ENCODE measurements at regions not wholly inside any gene's neighbourhood (a gene's known extent, or its start where the extent isn't known, plus 50 kb on each side); places are given as distances from the start of the nearest gene placed in this dataset.
A peak's percentile ranks its signal among the peaks of the same experiment; 100 is the strongest.

DNA sequence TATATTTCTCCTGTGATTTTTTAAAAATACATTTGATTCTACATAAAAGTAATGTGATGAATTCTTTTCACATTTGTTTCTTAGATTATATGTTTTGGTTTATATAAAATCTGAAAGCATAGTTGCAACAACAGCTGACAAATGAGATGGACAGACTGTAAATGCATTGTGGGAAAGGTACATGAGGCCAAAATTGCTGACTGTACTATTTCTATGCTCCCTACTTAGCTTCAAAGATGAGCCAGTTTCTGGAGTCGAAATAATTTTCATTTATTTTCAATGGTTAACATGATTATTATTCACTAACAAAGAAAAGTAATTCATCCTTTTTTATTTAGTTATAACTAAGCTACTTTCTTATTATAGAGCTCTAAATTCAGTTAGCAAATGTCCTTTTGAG, 441.3 kb upstream of the CCNG1 start:
- DNase-seq (ENCODE audit: low read depth, low spot score) (no peak), FAIRE-seq (no peak)
- H3K4me1 ChIP-seq (ENCODE audit: control insufficient read depth, extremely low read depth, insufficient read depth, low read length): no peaks in the 10 kb centered on the region
- no peaks in the 10 kb centered on the region for H3K79me2 ChIP-seq (ENCODE audit: control insufficient read depth, insufficient read depth, low read length)
- H3K27me3 ChIP-seq (ENCODE audit: control insufficient read depth, extremely low read depth, insufficient read depth, low read length): no peaks in the 10 kb centered on the region
- H3K36me3 ChIP-seq (ENCODE audit: control insufficient read depth in 2 of 2, extremely low read depth in 1 of 2, insufficient read depth in 2 of 2, low read length in 2 of 2): no peaks in the 10 kb centered on the region
- no peaks in the 10 kb centered on the region for H4K20me1 ChIP-seq (ENCODE audit: control insufficient read depth, extremely low read depth, insufficient read depth, low read length)
- H3K9me3 ChIP-seq (ENCODE audit: control insufficient read depth, low read depth, low read length): no peaks in the 10 kb centered on the region
- no peak overlapping the region for H3K4me2 ChIP-seq (ENCODE audit: control insufficient read depth, extremely low read depth, insufficient read depth, low read depth, low read length)
- H3K27ac ChIP-seq (ENCODE audit: control insufficient read depth, insufficient read depth, low read length): no peak overlapping the region
- TF ChIP-seq EZH2 (IDR thresholded peaks at IDR 0.05; ENCODE audit: low read length): no peak
- TF ChIP-seq, protein P1, sequence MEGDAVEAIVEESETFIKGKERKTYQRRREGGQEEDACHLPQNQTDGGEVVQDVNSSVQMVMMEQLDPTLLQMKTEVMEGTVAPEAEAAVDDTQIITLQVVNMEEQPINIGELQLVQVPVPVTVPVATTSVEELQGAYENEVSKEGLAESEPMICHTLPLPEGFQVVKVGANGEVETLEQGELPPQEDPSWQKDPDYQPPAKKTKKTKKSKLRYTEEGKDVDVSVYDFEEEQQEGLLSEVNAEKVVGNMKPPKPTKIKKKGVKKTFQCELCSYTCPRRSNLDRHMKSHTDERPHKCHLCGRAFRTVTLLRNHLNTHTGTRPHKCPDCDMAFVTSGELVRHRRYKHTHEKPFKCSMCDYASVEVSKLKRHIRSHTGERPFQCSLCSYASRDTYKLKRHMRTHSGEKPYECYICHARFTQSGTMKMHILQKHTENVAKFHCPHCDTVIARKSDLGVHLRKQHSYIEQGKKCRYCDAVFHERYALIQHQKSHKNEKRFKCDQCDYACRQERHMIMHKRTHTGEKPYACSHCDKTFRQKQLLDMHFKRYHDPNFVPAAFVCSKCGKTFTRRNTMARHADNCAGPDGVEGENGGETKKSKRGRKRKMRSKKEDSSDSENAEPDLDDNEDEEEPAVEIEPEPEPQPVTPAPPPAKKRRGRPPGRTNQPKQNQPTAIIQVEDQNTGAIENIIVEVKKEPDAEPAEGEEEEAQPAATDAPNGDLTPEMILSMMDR (optimal IDR thresholded peaks at IDR 0.05 in 1 of 3, IDR thresholded peaks at IDR 0.05 in 1 of 3, conservative IDR thresholded peaks at IDR 0.05 in 1 of 3; ENCODE audit: extremely low read depth in 1 of 3, insufficient read depth in 2 of 3, low read length in 3 of 3): no peak
- H2AFZ ChIP-seq (ENCODE audit: control insufficient read depth, low read length): no peak overlapping the region
- H3K4me3 ChIP-seq (ENCODE audit: control insufficient read depth in 2 of 3, extremely low read depth in 1 of 3, insufficient read depth in 2 of 3, low read depth in 1 of 3, low read length in 3 of 3): no peak overlapping the region
- dilution Hi-C loops (cut with MboI; ENCODE audit: extremely low pct_ligation_motif_present, low sequenced_read_pairs): no loop called here
- no peaks in the 10 kb centered on the region for H3K9me1 ChIP-seq (ENCODE audit: control insufficient read depth, extremely low read depth, insufficient read depth, low read length)
- H3K9ac ChIP-seq (ENCODE audit: control insufficient read depth, extremely low read depth, insufficient read depth, low read length): no peak overlapping the region

DNA sequence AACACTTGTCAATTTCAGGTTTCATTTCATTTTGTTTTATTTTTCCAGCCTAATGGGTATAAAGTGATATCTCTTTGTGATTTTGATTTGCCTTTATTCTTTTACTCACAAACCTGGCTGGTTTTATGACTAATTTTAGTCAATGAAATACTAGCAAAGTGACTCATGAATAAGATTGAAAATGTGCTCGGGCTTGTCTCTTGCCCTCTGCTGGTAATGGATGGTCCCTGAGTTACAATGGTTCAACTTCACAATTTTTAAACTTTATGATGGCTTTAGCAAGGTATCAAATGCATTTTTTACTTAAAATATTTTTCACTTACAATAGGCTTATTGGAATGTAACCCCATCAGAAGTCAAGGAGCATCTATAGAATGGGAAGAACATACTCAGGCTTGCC, 431.4 kb upstream of the CCNG1 start:
- H3K79me2 ChIP-seq (ENCODE audit: control insufficient read depth, insufficient read depth, low read length): no peaks in the 10 kb centered on the region
- no peaks in the 10 kb centered on the region for H3K4me1 ChIP-seq (ENCODE audit: control insufficient read depth, extremely low read depth, insufficient read depth, low read length)
- H3K9me3 ChIP-seq (ENCODE audit: control insufficient read depth, low read depth, low read length): no peaks in the 10 kb centered on the region
- H2AFZ ChIP-seq (ENCODE audit: control insufficient read depth, low read length): no peak overlapping the region
- no peaks in the 10 kb centered on the region for H3K27me3 ChIP-seq (ENCODE audit: control insufficient read depth, extremely low read depth, insufficient read depth, low read length)
- no peaks in the 10 kb centered on the region for H3K9me1 ChIP-seq (ENCODE audit: control insufficient read depth, extremely low read depth, insufficient read depth, low read length)
- H4K20me1 ChIP-seq (ENCODE audit: control insufficient read depth, extremely low read depth, insufficient read depth, low read length): no peaks in the 10 kb centered on the region
- H3K9ac ChIP-seq (ENCODE audit: control insufficient read depth, extremely low read depth, insufficient read depth, low read length): no peak overlapping the region
- FAIRE-seq (no peak), DNase-seq (ENCODE audit: low read depth, low spot score) (peak; percentile 0)
- no peaks in the 10 kb centered on the region for H3K36me3 ChIP-seq (ENCODE audit: control insufficient read depth in 2 of 2, extremely low read depth in 1 of 2, insufficient read depth in 2 of 2, low read length in 2 of 2)
- TF ChIP-seq EZH2 (IDR thresholded peaks at IDR 0.05; ENCODE audit: low read length): no peak
- TF ChIP-seq, protein P1 (optimal IDR thresholded peaks at IDR 0.05 in 1 of 3, IDR thresholded peaks at IDR 0.05 in 1 of 3, conservative IDR thresholded peaks at IDR 0.05 in 1 of 3; ENCODE audit: extremely low read depth in 1 of 3, insufficient read depth in 2 of 3, low read length in 3 of 3): peak in 1 of 3 experiments; percentile 54
- dilution Hi-C loops (cut with MboI; ENCODE audit: extremely low pct_ligation_motif_present, low sequenced_read_pairs): no loop called here
- no peak overlapping the region for H3K4me3 ChIP-seq (ENCODE audit: control insufficient read depth in 2 of 3, extremely low read depth in 1 of 3, insufficient read depth in 2 of 3, low read depth in 1 of 3, low read length in 3 of 3)
- H3K27ac ChIP-seq (ENCODE audit: control insufficient read depth, insufficient read depth, low read length): no peak overlapping the region
- H3K4me2 ChIP-seq (ENCODE audit: control insufficient read depth, extremely low read depth, insufficient read depth, low read depth, low read length): no peak overlapping the region

Data from keratinocyte (primary cell).